ENCODE measurements at regions not wholly inside any gene's neighbourhood (a gene's known extent, or its start where the extent isn't known, plus 50 kb on each side); places are given as distances from the start of the nearest gene placed in this dataset.
"Not testable (repeated sequence)": the region's sequence is repeated elsewhere in the genome, so short reads cannot be mapped to it uniquely, and the experiment has no call there.

DNA sequence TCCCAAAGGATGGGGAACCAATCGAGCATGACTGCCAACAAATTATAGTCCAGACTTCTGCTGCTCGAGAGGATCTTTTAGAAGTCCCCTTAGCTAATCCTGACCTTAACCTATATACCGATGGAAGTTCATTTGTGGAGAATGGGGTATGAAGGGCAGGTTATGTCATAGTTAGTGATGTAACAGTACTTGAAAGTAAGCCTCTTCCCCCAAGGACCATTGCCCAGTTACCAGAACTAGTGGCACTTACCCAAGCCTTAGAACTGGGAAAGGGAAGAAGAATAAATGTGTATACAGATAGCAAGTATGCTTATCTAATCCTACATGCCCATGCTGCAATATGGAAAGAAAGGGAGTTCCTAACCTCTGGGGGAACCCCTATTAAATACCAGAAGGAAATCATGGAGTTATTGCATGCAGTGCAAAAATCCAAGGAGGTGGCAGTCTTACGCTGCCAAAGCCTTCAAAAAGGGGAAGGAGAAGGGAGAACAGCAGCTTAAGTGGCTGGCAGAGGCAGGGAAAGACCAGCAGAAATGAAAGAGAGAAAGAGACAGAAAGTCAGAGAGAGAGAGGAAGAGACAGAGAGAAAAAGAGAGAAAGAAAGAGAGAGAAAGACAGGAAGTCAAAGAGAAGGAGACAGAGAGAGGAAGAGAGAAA is 224.4 kb upstream of the SLC8A1 start:
- TF ChIP-seq POLR2A (IDR thresholded peaks at IDR 0.05) = not testable (repeated sequence)
- TF ChIP-seq, protein P1, sequence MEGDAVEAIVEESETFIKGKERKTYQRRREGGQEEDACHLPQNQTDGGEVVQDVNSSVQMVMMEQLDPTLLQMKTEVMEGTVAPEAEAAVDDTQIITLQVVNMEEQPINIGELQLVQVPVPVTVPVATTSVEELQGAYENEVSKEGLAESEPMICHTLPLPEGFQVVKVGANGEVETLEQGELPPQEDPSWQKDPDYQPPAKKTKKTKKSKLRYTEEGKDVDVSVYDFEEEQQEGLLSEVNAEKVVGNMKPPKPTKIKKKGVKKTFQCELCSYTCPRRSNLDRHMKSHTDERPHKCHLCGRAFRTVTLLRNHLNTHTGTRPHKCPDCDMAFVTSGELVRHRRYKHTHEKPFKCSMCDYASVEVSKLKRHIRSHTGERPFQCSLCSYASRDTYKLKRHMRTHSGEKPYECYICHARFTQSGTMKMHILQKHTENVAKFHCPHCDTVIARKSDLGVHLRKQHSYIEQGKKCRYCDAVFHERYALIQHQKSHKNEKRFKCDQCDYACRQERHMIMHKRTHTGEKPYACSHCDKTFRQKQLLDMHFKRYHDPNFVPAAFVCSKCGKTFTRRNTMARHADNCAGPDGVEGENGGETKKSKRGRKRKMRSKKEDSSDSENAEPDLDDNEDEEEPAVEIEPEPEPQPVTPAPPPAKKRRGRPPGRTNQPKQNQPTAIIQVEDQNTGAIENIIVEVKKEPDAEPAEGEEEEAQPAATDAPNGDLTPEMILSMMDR (IDR thresholded peaks at IDR 0.05) = not testable (repeated sequence)

Data from uterus (tissue), 2 donors.